HFF-Myc (cell line): ENCODE measurements at regions not wholly inside any gene's neighbourhood (a gene's known extent, or its start where the extent isn't known, plus 50 kb on each side); places are given as distances from the start of the nearest gene placed in this dataset.

Experiments
- DNase-seq: peaks from one replicate; pipeline ENCODE4 v3.0.0-alpha.2; 2011; ENCODE audit warnings: low read depth; ENCODE audit errors: extremely low read depth
- H3K4me3 ChIP-seq: replicated peaks from 2 replicates; pipeline ENCODE4 v1.5.1; 2011; ENCODE audit warnings: low read depth, mild to moderate bottlenecking, control low read depth, low read length
- CTCF ChIP-seq: IDR thresholded peaks from 2 replicates; pipeline ENCODE4 v1.5.1; 2012; ENCODE audit warnings: mild to moderate bottlenecking, low read depth, low read length, control low read depth; ENCODE audit errors: missing control alignments

DNA sequence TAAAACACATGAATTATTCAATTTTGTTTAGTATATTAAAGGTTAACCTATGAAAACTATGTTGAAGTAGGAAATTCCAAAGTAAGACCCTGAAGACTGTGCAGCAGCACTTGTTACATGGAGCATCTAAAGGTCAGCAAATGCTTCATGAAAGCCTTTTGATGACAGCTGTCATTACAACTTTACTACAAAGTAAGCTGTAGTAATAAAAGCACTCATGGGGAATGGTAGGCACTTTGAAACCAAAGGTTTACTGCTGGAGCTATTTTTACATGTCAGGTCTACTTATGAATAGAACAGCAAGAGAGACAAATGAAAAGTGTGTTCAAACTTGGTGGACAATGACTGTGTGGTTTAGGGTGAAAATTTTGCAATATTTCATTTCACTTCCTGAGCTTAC is 672.5 kb upstream of the PCDH20 start:
- TF ChIP-seq CTCF: no peak
- no peak for DNase-seq

DNA sequence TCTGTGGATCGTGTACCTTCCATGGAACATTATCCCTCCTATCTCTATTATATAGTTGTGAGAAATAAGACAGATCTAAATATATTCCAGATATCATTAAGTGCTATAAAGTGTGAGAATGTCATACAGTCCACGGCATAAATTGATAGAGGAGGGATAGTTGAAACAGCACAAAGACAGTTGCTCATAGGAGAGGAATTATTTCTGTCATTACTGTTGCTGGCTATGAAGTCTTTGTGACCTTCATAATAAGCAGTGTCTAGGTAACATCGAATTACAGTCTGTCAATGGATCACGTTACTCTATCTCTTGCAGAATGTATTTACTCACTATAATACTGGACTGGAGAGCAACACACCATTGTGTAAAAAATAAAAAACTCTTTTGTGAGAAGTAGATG is 671.5 kb upstream of the PCDH20 start:
- no peak for DNase-seq
- H3K4me3 ChIP-seq: no peak overlapping the region
- TF ChIP-seq CTCF: no peak

More for the DNA sequence above, 672.5 kb upstream of the PCDH20 start:
- no peak overlapping the region for H3K4me3 ChIP-seq

DNA sequence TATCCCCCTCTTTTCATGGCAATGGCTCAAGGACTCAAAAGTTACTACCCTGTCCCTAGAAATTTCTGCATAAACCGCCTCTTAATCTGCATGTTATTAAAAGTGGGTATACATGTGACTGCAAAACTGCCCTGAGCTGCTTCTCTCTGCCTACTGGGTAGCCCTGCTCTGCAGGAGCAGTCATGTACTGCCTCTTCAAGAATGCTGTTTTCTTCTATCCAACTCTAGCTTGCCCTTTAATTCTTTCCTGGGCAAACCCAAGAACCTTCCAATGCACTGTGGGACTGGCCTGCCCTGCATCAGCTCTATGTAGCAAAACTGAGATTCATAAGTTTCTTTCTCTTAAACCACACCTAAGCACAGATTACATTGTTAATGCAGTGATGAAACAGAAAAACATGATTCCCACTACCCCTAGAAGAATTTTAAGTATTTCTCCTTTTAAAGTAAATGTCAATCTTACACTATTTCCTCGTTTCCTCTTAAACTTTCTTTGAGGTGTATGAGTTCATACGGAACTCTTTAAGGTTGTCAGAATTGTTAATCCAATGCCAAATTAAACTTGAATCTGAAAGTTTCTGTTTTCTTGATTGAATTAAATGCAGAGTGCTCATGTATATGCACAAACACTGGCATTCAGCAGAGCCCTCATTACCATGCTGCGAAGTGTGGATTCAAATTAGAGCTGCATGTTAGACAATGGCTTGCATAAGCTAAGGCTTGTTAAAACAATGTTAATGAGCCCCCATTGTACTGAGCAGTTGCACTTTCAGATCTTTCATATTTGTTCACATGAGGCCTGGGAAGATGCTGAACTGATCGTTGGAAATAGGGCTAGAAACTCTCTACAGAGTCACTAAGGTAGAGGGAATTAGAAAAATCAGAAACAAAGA is 669.9 kb upstream of the PCDH20 start:
- no peak overlapping the region for H3K4me3 ChIP-seq
- no peak for TF ChIP-seq CTCF

DNA sequence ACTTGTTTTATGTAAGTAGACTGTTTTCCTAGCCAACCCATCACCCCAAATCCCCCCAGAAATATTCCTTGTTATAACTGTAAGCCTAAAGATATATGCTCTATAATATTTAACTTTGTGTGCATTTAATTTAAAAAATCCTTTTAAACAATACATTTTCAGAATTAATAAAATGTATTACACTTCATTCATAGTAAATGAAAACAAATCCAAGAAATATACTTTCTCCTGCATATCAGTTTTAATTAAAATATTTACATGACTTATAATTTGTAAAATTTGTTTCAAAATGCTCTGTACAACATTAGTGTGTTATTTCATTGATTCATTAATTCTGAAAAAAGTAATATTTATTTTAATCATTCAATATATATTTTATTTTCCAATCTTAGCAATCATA is 669.1 kb upstream of the PCDH20 start:
- no peak for DNase-seq
- no peak for TF ChIP-seq CTCF
- no peak overlapping the region for H3K4me3 ChIP-seq

More for the DNA sequence above, 669.9 kb upstream of the PCDH20 start:
- DNase-seq: no peak

GRCh38 chr13:62067821-62068220 is 652.2 kb upstream of the PCDH20 start:
- no peak overlapping the region for H3K4me3 ChIP-seq
- no peak for TF ChIP-seq CTCF
- no peak for DNase-seq

GRCh38 chr13:62065016-62065415 is 649.4 kb upstream of the PCDH20 start:
- TF ChIP-seq CTCF: no peak
- H3K4me3 ChIP-seq: no peak overlapping the region
- no peak for DNase-seq

- no peak for TF ChIP-seq CTCF
- no peak for DNase-seq
- no peak overlapping the region for H3K4me3 ChIP-seq
These were observed 646.1 kb upstream of the PCDH20 start for GRCh38 chr13:62061751-62062150.
